ENCODE measurements at regions not wholly inside any gene's neighbourhood (a gene's known extent, or its start where the extent isn't known, plus 50 kb on each side); places are given as distances from the start of the nearest gene placed in this dataset.
A peak's percentile ranks its signal among the peaks of the same experiment; 100 is the strongest.

DNA sequence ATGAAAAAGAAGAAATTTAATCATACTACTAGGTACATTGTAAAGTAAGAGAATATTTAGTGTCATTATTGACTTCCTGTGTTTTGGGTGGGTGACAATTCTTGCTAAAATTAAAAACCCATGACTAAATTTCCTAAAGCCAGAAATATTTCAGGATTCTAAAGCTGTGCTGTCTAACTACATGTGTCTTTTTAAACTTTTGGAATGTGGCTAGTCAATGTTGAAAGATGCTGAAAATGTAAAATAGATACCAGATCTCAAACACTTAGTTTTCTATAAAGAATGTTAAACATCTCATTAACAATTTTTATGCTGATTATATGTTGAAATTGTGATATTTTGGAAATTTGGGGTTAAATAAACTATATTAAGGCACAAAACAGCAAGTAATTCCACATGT is 308.9 kb upstream of the TMCO5A start:
- in situ Hi-C loops (cut with MboI; ENCODE audit: low pct_unique_long_range_greater_than_20kb in 2 of 9, low sequenced_read_pairs in 9 of 9, unreplicated experiment in 9 of 9) = no loop called here
- no peak for ATAC-seq (replicated peaks in 6 of 8)
- no peaks in the 10 kb centered on the region for H3K4me1 ChIP-seq (replicated peaks in 1 of 2)
- no peak overlapping the region for H3K27ac ChIP-seq
- H3K4me3 ChIP-seq = no peak overlapping the region

- no peak overlapping the region for H3K4me3 ChIP-seq
- no peak overlapping the region for H3K27ac ChIP-seq
- ATAC-seq (replicated peaks in 6 of 8) = no peak
- WGBS, 10 experiments = 0 to 100% (median 83%) methylated on average over 1 of the region's 1 CpG; no CpG with 5 or more reads in 4 of the 10 experiments
- no peaks in the 10 kb centered on the region for H3K4me1 ChIP-seq (replicated peaks in 1 of 2)
- in situ Hi-C loops (cut with MboI; ENCODE audit: low pct_unique_long_range_greater_than_20kb in 2 of 9, low sequenced_read_pairs in 9 of 9, unreplicated experiment in 9 of 9) = no loop called here
These were observed 305.9 kb upstream of the TMCO5A start for GRCh38 chr15:37628507-37628906.

GRCh38 chr15:37636736-37637135 is 297.7 kb upstream of the TMCO5A start:
- in situ Hi-C loops (cut with MboI; ENCODE audit: low pct_unique_long_range_greater_than_20kb in 2 of 9, low sequenced_read_pairs in 9 of 9, unreplicated experiment in 9 of 9) = no loop called here
- WGBS, 10 experiments = 0 to 90% (median 69%) methylated on average over 1 of the region's 1 CpG
- no peak overlapping the region for H3K4me3 ChIP-seq
- no peaks in the 10 kb centered on the region for H3K4me1 ChIP-seq (replicated peaks in 1 of 2)
- ATAC-seq (replicated peaks in 6 of 8) = no peak
- no peak overlapping the region for H3K27ac ChIP-seq

DNA sequence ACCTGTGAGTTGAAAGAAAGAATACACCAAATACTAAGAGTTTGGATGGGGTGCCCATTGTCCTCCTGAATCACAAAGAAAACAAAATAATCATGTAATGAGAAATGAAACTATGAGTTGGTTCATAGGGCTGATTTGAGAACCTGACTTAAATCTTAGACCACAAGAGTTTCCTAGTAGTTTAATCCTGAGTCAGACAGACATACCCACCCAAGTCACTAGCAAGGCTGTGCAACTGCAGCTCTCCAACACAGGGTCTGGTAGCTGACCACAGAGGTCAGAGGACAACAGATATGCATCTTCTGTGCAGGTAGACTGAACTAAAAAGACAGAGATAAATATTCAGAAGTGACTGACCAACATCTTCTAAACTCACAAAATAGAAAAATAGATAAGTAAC is 296.3 kb upstream of the TMCO5A start:
- ATAC-seq (replicated peaks in 6 of 8) = no peak
- Histone ChIP-seq H3K4me3 (no peak overlapping the region), H3K4me1 (replicated peaks in 1 of 2) (no peaks in the 10 kb centered on the region), H3K27ac (no peak overlapping the region)
- in situ Hi-C loops (cut with MboI; ENCODE audit: low pct_unique_long_range_greater_than_20kb in 2 of 9, low sequenced_read_pairs in 9 of 9, unreplicated experiment in 9 of 9) = no loop called here

- H3K4me1 ChIP-seq (replicated peaks in 1 of 2) = no peaks in the 10 kb centered on the region
- ATAC-seq (replicated peaks in 6 of 8) = no peak
- in situ Hi-C loops (cut with MboI; ENCODE audit: low pct_unique_long_range_greater_than_20kb in 2 of 9, low sequenced_read_pairs in 9 of 9, unreplicated experiment in 9 of 9) = no loop called here
- H3K4me3 ChIP-seq = no peak overlapping the region
- H3K27ac ChIP-seq = no peak overlapping the region
These were observed 295.7 kb upstream of the TMCO5A start for GRCh38 chr15:37638691-37639090.

DNA sequence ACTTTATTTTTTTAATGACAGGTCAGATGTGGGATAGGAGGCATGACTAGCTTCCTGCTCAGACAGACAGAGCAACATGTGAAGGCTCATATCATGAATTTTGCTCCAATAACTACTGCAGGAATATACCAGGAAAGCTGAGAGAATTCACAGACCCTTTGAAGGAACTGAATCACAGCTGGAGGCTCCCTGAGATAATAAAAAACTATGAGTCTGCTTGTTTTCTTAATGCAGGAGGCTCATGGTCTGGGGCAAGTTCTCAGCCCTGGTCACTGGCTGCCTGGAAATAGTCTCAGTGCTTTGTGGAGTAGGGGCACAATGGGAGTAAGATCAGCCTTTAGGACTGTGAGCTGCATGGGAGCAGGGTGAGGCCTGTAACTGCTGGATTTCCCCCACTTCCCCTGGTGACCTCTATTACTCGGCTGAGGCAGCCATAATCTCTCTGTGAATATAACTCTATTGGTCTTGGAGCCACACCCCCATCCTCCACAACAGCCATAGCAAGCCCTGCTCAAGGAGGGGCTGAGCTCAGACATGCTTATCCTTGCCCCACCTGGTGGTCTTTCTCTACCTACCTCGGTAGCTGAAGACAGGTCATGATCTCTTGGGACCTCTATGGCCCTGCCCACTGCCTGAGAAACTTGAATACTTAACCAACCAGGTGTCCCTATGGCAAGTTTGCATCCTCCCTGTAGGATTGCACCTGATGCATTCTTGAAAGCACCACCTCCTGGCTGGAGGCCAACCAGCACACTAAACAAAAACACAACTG is 281.6 kb upstream of the TMCO5A start:
- H3K4me1 ChIP-seq (replicated peaks in 1 of 2) = no peaks in the 10 kb centered on the region
- H3K27ac ChIP-seq = no peak overlapping the region
- WGBS, 10 experiments = 57 to 100% (median 73%) methylated on average over 1 to 2 of the region's 2 CpGs; no CpG with 5 or more reads in 5 of the 10 experiments
- no peak for ATAC-seq (replicated peaks in 6 of 8)
- in situ Hi-C loops (cut with MboI; ENCODE audit: low pct_unique_long_range_greater_than_20kb in 2 of 9, low sequenced_read_pairs in 9 of 9, unreplicated experiment in 9 of 9) = no loop called here
- H3K4me3 ChIP-seq = no peak overlapping the region

DNA sequence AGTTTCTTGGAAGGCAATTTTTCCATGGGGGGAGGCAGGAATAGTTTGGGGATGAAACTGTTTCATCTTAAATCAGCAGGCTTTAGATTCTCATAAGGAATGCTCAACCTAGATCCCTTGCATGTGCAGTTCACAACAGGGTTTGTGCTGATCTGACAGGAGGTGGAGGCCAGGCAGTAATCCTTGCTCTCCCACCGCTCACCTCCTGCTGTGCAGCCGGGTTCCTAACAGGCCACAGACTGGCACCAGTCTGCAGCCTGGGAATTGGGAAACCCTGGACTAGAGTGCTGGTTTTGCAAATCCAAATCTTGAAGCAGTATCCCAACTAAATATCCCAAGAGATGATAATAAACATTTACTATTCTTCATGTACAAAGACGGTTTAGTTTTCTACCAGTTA is 256.3 kb upstream of the TMCO5A start:
- 25 to 100% (median 64%) methylated on average over 1 to 3 of the region's 3 CpGs; no CpG with 5 or more reads in 2 of the 10 experiments for WGBS, 10 experiments
- no peak for ATAC-seq (replicated peaks in 6 of 8)
- in situ Hi-C loops (cut with MboI; ENCODE audit: low pct_unique_long_range_greater_than_20kb in 2 of 9, low sequenced_read_pairs in 9 of 9, unreplicated experiment in 9 of 9) = no loop called here
- H3K4me3 ChIP-seq = no peak overlapping the region
- H3K4me1 ChIP-seq (replicated peaks in 1 of 2) = no peaks in the 10 kb centered on the region
- H3K27ac ChIP-seq = no peak overlapping the region

GRCh38 chr15:37679627-37680026 is 254.8 kb upstream of the TMCO5A start:
- no peak overlapping the region for H3K4me3 ChIP-seq
- H3K4me1 ChIP-seq (replicated peaks in 1 of 2) = no peaks in the 10 kb centered on the region
- WGBS, 10 experiments = 0 to 100% (median 93%) methylated on average over 2 to 3 of the region's 3 CpGs; no CpG with 5 or more reads in 1 of the 10 experiments
- no peak for ATAC-seq (replicated peaks in 6 of 8)
- H3K27ac ChIP-seq = no peak overlapping the region
- in situ Hi-C loops (cut with MboI; ENCODE audit: low pct_unique_long_range_greater_than_20kb in 2 of 9, low sequenced_read_pairs in 9 of 9, unreplicated experiment in 9 of 9) = no loop called here

DNA sequence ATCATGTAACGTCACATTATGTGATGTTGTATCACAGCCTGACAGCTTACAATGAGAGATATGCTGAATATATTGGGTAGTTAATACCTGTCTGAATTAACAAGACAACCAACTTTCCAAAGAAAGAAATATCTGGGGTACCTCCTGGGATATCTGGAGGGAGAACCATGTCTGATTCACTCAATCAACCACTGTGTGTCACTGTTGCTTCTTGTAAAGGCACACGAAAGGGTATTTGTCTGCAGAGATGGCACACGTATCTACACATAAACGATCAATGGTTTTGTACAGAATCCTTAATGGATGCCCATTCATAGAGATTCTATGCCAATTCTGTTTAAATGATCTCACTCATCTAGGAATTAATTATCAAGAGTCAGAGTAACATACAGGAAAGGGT is 252.1 kb upstream of the TMCO5A start:
- no peak for ATAC-seq (replicated peaks in 6 of 8)
- H3K4me3 ChIP-seq = no peak overlapping the region
- H3K27ac ChIP-seq = no peak overlapping the region
- 28 to 100% (median 66%) methylated on average over 2 to 4 of the region's 4 CpGs; no CpG with 5 or more reads in 2 of the 10 experiments for WGBS, 10 experiments
- in situ Hi-C loops (cut with MboI; ENCODE audit: low pct_unique_long_range_greater_than_20kb in 2 of 9, low sequenced_read_pairs in 9 of 9, unreplicated experiment in 9 of 9) = no loop called here
- H3K4me1 ChIP-seq (replicated peaks in 1 of 2) = no peaks in the 10 kb centered on the region

- Histone ChIP-seq H3K27ac (no peak overlapping the region), H3K4me1 (replicated peaks in 1 of 2) (no peaks in the 10 kb centered on the region), H3K4me3 (no peak overlapping the region)
- WGBS, 10 experiments = 29 to 92% (median 71%) methylated on average over 1 to 4 of the region's 4 CpGs
- in situ Hi-C loops (cut with MboI; ENCODE audit: low pct_unique_long_range_greater_than_20kb in 2 of 9, low sequenced_read_pairs in 9 of 9, unreplicated experiment in 9 of 9) = no loop called here
- ATAC-seq (replicated peaks in 6 of 8) = no peak
These were observed 242.5 kb upstream of the TMCO5A start for GRCh38 chr15:37691911-37692310.

DNA sequence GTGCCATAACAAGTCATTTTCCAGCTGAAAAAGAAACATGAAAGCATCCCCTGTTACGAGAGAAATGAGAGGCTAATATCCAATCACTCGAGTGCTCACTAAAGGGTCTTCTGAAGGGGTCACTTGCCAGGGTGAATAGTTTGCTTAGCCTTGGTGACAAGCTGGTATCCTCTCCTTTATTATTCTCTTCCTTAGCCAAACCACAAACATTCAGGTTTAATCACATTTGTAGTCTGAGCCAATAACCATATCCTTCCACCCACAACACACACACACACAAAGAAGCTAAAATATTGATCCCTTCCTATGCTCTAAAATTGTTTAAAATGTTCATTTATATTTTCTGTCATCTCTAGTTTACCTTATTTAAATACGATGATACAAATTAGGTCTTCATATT is 240.5 kb upstream of the TMCO5A start:
- Histone ChIP-seq H3K4me3 (no peak overlapping the region), H3K4me1 (replicated peaks in 1 of 2) (no peaks in the 10 kb centered on the region), H3K27ac (no peak overlapping the region)
- ATAC-seq (replicated peaks in 6 of 8) = no peak
- in situ Hi-C loops (cut with MboI; ENCODE audit: low pct_unique_long_range_greater_than_20kb in 2 of 9, low sequenced_read_pairs in 9 of 9, unreplicated experiment in 9 of 9) = no loop called here
- 17 to 97% (median 80%) methylated on average over 1 to 3 of the region's 3 CpGs; no CpG with 5 or more reads in 2 of the 10 experiments for WGBS, 10 experiments

DNA sequence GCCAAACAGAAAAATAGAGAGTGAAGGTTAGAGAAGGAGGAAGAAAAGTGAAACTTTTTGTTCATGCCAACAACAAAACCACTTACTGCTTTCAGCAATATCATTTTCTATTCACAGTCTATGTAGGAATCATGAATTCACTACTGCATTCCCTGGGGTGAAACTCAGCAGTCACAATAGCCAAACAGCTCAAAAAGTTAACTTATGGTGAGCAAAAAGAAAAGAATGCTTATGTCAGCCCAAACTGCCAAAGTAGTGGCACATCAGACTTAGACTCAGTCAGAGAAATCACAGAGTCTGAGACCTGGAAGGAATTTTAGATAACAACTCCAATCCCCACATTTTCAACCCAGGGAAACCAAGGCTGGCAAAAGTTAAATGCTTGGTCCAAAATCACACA is 238.7 kb upstream of the TMCO5A start:
- no peak for ATAC-seq (replicated peaks in 6 of 8)

DNA sequence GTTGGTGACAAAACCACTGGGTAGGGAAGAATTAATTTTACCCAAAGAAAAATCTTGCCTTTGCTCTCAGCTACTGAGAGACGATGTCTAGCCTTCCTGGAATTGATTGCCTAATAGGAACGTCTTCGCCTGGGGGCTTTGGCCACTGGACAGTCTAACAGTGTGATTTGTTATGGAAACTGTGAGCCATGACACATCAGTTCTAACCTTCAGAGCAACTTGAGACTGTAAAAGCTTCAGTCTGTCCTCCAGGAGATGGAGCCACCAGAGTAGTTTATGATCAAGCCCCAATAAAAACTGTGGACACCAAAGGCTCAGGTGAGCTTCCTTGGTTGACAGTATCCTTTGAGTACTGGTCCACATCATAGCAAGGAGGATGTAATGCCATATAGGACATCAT is 235.8 kb upstream of the TMCO5A start:
- in situ Hi-C loops (cut with MboI; ENCODE audit: low pct_unique_long_range_greater_than_20kb in 2 of 9, low sequenced_read_pairs in 9 of 9, unreplicated experiment in 9 of 9) = no loop called here
- peak in 2 of 8 experiments; percentile 25 to 89 for ATAC-seq (replicated peaks in 6 of 8)
- 4 to 100% (median 84%) methylated on average over 2 to 3 of the region's 3 CpGs; no CpG with 5 or more reads in 3 of the 10 experiments for WGBS, 10 experiments
- H3K27ac ChIP-seq = no peak overlapping the region
- H3K4me1 ChIP-seq (replicated peaks in 1 of 2) = no peaks in the 10 kb centered on the region
- H3K4me3 ChIP-seq = no peak overlapping the region

More for the DNA sequence above, 238.7 kb upstream of the TMCO5A start:
- Histone ChIP-seq H3K4me3 (no peak overlapping the region), H3K27ac (no peak overlapping the region), H3K4me1 (replicated peaks in 1 of 2) (no peaks in the 10 kb centered on the region)
- in situ Hi-C loops (cut with MboI; ENCODE audit: low pct_unique_long_range_greater_than_20kb in 2 of 9, low sequenced_read_pairs in 9 of 9, unreplicated experiment in 9 of 9) = no loop called here

- Histone ChIP-seq H3K4me1 (replicated peaks in 1 of 2) (no peaks in the 10 kb centered on the region), H3K4me3 (no peak overlapping the region), H3K27ac (no peak overlapping the region)
- no peak for ATAC-seq (replicated peaks in 6 of 8)
- in situ Hi-C loops (cut with MboI; ENCODE audit: low pct_unique_long_range_greater_than_20kb in 2 of 9, low sequenced_read_pairs in 9 of 9, unreplicated experiment in 9 of 9) = no loop called here
- 22 to 100% (median 89%) methylated on average over 1 of the region's 1 CpG; no CpG with 5 or more reads in 1 of the 10 experiments for WGBS, 10 experiments
These were observed 233.2 kb upstream of the TMCO5A start for GRCh38 chr15:37701230-37701629.

Measured in motor neuron (in vitro differentiated cells).